ENCODE measurements at regions not wholly inside any gene's neighbourhood (a gene's known extent, or its start where the extent isn't known, plus 50 kb on each side); places are given as distances from the start of the nearest gene placed in this dataset.

DNA sequence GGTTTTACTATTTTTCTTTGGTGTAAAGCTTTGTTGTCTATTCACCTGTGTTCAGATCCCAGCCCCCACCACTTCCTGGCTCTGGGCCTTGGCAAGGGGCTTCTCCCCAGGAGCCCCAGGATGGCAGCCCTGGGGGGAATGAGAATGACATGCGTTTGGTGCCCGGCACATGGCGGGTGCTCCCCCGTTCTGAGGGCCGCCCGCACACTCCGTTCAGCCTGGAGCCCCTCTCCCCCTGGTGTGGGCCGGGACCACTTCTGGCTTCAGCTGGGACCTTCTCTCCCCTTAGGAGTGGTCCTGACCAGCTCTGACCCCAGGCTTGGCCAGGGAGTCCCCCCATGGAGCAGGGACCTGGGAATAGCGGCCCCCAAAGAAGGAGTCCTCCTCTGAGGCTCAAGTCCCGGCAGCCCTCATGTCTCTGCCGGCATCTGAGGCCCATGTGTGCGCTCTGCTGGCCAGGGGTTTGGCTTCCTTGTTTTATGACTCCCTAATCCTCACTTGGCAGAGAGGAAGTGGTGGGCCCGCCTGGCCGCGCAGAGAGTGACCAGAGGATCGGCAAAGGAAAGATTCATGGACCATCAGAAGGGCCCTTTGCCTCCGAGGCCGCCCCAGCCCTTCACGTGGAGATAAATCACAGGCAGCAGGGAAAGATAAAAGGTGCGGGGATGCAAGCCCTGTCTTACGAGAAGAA is 57.0 kb upstream of the LMX1B start:
- no peak for DNase-seq

DNA sequence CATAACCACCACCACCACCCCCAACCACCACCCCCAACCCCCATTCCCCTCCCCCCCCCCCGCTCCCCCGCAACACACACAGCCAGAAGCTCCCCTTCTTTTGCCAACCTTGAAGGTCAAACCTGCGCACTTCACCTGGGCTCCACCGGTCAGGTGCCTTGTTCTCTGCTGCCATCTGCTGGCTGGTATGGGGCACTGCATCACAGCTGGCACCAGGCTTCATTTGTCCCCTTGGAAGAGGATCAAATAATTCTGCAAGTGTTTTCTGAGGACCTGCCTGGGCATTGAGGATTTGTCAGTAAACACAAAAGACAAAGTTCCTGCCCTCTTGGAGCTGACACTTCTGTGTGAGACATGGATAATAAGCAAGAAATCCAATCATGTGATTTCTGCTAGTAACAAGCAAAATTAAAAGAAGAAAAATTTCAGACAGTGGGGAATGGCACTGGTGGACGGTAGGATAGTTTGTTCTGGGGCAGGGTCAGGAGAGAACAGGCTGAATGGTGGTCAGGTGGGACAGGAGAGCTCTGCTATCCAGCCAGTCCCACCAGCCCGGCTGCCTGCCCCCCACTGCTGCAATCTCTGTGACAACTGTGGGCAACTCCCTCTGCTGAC is 55.6 kb upstream of the LMX1B start:
- DNase-seq = peak; percentile 61

DNA sequence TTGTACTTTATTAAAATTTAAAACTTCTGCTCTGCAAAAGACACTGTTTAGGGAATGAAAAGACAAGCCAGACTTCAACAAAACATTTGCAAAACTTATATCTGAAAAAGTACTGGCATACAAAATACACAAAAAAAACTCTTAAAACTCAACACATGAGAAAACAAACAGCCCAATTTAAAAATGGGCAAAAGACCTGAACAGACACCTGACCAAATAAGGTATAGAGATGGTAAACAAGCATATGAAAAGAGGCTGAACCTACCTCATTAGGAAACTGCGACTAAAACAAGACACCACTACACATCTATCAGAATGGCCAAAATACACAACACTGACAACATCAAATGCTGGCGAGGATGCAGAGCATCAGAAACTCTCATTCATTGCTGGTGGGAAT is 54.4 kb upstream of the LMX1B start:
- DNase-seq = no peak

DNA sequence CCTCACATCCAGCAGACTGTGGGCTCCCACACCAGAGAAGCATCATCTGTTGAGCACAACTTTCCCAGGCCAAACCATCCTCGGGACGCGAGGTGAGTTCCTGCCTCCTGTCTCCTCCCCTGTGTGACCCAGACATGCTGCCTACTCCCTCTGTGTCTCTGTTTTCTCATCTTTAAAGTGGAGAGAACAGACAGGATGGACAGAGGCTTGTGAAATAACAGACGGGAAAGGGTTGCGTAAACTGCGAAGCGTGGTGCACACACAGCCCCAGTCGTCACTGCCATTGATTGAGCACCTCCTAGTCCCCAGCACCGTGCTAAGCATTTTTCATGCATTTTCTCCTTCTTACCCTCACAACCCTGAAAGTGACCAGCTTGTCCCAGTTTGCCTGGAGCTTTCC is 52.1 kb upstream of the LMX1B start:
- DNase-seq = no peak

DNA sequence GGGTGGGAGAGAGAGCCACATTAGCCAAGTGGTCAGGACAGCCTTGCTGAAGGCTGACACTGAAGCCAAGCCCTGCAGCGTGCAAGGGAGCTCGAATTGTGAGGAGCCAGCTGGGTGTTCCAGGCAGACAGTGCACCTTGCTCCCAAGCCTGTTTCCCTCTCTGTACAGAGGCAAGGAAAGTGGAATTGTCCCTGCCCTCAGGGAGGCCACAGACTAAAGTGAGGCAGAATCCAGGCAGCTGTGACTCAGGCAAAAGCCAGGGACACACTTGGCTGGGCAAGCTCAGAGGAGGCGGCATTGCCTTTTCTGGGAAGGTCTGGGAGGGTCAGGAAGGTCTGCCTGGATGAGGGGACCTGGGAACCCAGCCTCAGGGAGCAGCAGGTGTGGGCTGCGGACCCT is 50.2 kb upstream of the LMX1B start:
- no peak for DNase-seq
